ENCODE measurements at regions not wholly inside any gene's neighbourhood (a gene's known extent, or its start where the extent isn't known, plus 50 kb on each side); places are given as distances from the start of the nearest gene placed in this dataset.
A peak's percentile ranks its signal among the peaks of the same experiment; 100 is the strongest.
"Not testable (repeated sequence)": the region's sequence is repeated elsewhere in the genome, so short reads cannot be mapped to it uniquely, and the experiment has no call there.

- not testable (repeated sequence) for DNase-seq (ENCODE audit: low read depth)
Measured at GRCh38 chr2:111366641-111367029, 245.9 kb downstream of the BCL2L11 start.

DNA sequence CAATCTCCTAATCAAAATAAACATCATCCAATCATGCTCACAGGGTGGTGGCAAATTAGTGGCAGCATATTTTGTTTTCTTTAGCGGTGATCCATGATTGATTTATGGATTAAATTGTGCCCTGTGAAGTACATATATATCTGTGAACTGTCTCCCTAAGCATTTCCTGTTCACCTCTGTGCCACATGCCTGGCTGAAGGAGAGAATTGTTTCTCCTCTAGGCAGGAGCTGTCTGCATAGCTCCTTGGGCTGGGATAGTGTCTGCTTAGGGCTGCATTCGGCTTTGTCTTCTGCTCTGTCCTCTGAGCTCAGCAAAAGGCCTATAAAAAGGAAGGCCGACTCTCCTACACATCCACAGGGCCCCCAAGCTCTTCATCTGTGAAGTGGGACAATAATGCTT, 246.4 kb downstream of the BCL2L11 start:
- DNase-seq (ENCODE audit: low read depth), result not testable (repeated sequence)

DNA sequence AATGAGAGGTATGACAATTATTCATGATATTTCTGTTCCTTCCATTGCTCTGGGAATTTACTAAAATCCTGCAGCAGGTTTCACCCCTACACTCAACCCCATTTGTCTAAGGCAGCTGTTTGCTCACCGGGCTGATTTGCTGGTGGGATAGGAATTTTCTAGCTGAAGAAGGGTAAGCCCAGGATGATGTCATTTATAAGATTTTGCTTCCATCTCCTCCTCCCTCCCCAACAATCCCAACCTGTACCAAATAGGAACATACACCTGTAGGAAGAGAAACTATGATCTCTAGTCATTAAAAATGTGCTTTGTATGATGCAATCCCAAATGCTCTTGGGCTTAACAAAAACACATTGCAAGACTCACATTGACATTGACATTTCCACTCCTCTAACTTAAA, 247.2 kb downstream of the BCL2L11 start:
- not testable (repeated sequence) for DNase-seq (ENCODE audit: low read depth)

GRCh38 chr2:111368288-111368687, 247.6 kb downstream of the BCL2L11 start:
- DNase-seq (ENCODE audit: low read depth), result not testable (repeated sequence)

- not testable (repeated sequence) for DNase-seq (ENCODE audit: low read depth)
Measured at GRCh38 chr2:111373060-111373459, 252.3 kb downstream of the BCL2L11 start.

DNA sequence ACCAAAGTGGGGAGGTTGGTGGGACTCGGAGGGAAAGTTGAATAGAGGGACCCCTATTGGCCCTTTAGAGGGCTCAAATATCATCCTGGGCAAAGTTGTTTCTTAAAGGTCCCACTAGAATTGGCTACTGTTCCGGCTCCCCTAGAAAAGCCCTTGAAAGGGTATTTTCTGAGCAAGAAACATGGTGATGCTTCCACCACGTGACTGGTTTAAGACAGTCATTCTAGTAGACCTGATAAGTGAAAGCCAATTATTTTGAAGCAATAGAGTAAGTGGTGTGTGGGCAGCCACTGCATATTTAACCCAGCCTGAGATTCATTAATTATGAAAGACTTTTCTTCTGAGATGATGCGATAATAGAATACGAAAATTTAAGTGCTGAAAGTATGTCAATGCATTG, 253.3 kb downstream of the BCL2L11 start:
- not testable (repeated sequence) for DNase-seq (ENCODE audit: low read depth)

DNA sequence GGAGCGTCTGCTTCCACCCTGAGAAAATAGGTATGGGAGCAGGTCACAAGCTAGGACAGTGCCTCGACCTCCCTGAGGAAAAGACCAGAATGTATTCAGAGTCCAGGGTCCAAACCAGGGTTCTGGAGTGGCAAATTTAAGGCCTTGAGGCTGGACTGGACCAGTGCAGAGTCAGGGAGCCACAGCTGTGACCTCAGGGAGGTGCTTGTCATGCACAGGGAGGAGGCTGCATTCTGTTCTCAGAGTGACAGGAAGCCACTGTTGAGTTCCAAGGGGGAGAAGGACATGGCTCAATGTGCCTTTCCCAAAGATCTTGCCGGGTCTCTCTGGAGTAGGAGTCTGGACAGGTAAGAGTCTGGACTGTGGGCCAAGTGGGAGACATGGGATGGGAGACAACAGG, 254.0 kb downstream of the BCL2L11 start:
- not testable (repeated sequence) for DNase-seq (ENCODE audit: low read depth)

DNA sequence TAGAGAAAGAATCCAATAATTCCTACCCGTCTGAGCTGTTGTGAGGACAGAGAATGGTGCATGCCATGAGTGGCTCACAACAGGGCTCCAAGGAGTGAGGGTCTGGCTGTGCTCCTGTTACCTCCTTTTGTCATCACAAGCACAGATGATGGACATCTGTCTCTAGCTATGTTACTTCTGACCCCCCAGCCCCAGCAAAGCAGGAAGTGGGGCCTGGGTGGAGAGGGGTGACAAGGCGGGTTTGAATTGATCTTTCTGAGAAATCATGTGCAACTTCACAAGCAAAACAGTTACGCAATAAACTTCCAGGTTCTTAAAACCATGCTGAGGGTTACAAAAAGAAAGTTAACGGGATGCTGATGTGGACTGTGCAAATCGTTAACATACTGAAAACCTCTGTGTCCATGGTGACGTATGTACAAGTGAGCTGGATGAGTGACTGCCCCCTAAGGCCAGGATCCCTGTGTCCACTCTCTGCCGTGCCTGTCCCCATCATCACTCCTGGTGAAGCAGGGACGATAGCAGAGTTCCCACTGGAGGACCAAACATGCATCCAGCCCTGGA, 254.7 kb downstream of the BCL2L11 start:
- not testable (repeated sequence) for DNase-seq (ENCODE audit: low read depth)

DNA sequence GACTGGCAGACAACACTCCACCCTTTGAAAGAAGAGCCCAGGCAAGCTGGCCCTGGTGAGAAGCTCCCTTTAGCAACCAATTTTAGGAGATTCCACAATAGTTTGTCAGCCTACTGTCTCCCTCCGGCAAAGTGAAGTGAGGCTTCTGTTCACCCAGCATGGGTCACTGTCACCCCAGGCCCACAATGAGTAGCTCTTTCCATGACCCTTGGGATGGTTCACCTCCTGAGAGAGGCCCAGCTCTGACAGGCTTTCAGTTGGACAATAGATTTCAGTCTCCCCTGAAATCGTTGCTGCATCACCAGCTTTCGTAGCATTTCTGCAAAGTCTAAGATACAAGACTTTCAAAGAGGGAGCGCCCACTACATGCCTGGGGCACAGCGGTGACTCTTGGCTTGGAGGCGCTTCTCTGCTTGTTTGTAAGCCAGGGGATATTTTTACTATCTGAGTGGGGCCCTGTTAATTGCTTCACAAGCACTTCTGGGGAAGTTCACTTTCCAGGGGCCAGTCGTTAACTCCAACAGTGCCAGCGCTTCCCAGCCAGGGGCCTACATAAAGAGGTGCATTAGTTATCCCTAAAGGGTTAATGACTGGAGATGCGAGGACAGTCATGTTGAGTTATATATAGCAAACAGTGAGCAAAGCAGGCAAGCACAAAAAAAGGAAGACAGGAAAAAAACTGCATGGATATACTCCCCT, 255.7 kb downstream of the BCL2L11 start:
- not testable (repeated sequence) for DNase-seq (ENCODE audit: low read depth)

- not testable (repeated sequence) for DNase-seq (ENCODE audit: low read depth)
Measured at GRCh38 chr2:111376971-111377352, 256.2 kb downstream of the BCL2L11 start.

DNA sequence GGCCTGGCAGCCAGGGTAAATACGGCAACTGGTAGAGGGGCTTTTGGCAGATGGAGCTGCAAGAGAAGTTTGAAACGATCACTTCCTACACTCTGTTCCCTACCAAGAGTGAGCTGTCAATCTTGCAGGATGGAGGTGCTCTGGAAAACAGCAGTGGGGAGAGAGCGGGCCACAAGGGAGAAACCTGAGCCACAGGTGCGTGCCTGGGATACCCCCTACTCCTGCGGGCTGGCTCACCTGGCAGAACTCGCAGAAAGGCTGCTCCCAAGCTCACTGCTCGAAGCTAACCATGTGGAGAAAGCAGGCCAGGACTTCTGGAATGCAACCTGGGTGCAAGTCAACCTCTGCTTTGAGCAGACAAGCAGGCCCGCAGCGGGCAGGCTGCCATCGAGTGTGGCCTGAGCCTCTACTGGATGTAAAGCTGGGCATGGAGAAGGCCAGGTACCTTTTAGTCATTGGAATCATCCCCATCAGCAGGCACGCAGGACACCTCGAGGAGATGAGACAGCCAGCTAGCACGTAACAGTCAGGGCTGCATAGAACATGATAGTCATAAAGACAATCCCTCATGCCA, 256.8 kb downstream of the BCL2L11 start:
- not testable (repeated sequence) for DNase-seq (ENCODE audit: low read depth)

- DNase-seq (ENCODE audit: low read depth), result not testable (repeated sequence)
Measured at GRCh38 chr2:111378348-111378747, 257.6 kb downstream of the BCL2L11 start.

GRCh38 chr2:111380733-111381439, 260.2 kb downstream of the BCL2L11 start:
- not testable (repeated sequence) for DNase-seq (ENCODE audit: low read depth)

- DNase-seq (ENCODE audit: low read depth), result not testable (repeated sequence)
Measured at GRCh38 chr2:111381530-111382306, 261.0 kb downstream of the BCL2L11 start.

GRCh38 chr2:111382507-111382906, 261.8 kb downstream of the BCL2L11 start:
- not testable (repeated sequence) for DNase-seq (ENCODE audit: low read depth)

GRCh38 chr2:111383311-111383710, 262.6 kb downstream of the BCL2L11 start:
- DNase-seq (ENCODE audit: low read depth), result not testable (repeated sequence)

GRCh38 chr2:111385226-111385957, 264.7 kb downstream of the BCL2L11 start:
- DNase-seq (ENCODE audit: low read depth), result not testable (repeated sequence)

GRCh38 chr2:111390605-111391004, 269.9 kb downstream of the BCL2L11 start:
- peak; percentile 6 for DNase-seq (ENCODE audit: low read depth)

- DNase-seq (ENCODE audit: low read depth), result peak; percentile 37
Measured at GRCh38 chr2:111395350-111396128, 274.8 kb downstream of the BCL2L11 start.

DNA sequence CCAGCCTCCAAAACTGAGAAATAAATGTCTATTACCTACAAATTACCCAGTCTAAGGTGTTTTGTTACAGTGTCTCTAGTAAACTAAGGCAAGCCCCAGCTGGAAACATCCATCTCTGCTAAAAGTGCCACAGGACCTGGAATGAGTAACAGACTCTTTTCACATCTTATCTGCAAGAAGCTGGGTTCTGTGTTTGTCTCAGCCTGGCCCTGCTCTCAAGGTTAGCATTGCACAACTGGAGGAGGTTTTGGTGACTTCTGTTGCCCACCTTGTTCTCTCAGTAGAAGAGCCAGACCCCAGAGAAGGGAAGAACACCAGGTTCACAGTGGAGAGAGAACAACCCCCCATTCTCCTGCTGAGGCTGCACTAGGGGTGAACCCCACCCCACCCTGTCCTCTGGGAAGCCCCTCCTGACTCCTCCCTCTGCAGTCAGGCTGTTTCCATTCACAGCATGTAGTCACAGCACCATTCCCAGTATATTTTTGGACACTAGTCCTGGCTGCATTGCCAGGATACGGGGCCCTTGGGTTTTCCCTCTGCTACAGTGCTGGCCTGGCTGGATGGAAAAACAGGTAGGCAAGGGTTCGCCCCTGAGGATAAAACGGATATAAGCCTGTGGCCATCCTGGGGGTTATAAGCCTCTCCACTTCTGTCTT, 280.0 kb downstream of the BCL2L11 start:
- not testable (repeated sequence) for DNase-seq (ENCODE audit: low read depth)

Data from stromal cell of bone marrow (primary cell).